ENCODE measurements at regions not wholly inside any gene's neighbourhood (a gene's known extent, or its start where the extent isn't known, plus 50 kb on each side); places are given as distances from the start of the nearest gene placed in this dataset.
"Not testable (repeated sequence)": the region's sequence is repeated elsewhere in the genome, so short reads cannot be mapped to it uniquely, and the experiment has no call there.

DNA sequence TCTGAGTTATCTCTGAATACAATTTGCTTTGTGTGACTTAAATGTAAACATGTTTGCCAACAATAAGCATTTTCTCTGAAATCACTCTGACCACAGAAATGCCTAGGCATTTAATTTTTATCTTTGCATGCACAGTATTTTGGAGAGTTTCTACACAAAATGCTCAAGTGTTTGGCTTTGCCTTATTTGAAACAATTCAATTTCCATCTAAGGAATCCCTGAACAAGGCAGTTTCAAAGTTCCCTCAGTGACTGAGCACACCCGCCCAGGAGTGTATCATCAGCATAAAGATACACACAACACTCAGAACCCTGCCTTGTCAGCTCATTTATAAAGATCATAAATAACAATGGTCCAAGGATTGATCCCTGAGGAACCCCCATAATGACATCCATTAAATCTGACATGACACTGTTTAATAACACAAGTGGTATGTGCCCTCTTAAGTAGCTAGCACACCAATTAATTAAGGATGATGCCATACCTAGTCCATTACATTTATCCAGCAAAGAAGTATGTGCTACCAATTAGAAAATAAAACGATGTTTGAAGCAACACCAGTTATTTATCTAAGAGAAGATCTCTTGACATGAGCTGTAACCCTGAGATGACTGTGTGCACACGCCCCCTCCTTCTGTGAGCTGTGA is 585.8 kb downstream of the ADGRL2 start:
- DNase-seq: no peak

DNA sequence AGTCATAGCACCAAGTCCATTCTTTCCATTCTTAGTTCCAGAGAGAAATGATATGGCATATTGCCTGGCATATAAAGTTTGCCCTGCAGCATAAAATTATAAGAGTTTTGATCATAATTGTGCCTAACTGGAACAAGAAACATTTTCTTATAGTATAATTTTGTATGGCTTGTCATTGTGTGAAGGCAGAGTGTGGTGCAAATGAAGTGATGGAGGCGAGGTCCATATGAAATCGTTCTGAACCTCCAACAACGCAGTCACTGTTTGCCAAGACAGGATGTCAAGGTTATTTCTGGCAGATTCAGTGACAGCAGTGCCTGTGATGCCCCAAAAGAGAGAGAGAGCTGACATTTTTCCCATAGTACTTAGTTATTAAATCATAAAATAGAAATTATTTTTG is 584.0 kb downstream of the ADGRL2 start:
- no peak for DNase-seq

DNA sequence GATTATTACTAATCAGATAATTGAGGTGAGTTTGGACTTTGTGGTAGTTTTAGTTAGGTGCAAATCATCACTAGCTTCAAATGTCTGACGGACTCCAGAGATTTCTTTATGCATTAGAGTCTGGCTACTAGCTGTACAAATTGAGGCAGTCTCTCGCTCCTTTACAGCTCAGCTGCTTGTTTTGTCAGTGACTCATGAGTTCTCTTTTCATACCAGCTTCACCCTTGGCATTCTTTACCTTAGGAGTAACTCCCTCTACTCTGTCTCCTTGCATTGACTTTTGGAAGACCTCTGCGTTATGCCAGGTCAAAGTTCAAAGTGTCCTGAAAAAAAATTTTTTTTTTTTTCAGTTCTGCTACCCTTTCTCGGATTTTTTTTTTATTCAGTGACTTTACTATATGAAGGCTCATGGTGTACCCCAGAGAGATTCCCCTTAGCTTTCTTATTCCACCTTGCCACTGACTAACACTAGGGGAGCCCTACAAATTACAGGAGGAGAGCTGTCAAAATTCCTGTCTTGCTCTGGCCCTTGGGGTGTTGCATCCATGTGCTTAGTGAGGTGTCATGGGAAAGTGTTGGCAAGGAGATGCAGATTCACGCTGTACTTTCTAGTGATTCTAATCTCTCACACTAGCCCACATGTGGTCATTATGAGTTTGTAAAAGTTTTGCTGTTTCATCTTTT is 576.6 kb downstream of the ADGRL2 start:
- DNase-seq: no peak

DNA sequence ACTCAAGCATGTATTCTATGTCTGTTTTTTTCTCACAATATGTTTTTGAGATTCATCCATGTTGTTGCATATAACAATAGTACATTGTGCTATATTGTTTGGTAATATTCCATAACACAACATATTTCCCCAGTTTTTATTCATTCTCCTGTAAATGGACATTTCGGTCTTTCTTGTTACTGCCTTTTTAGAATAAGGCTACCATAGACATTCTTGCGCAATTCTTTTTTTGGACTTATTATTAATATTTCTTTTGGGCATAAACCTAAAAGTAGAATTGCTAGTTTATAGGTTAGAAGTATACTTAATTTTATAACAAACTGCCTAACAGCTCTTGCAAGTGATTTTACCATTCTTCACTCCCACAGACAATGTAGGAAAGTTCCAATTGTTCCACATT is 573.0 kb downstream of the ADGRL2 start:
- no peak for DNase-seq

DNA sequence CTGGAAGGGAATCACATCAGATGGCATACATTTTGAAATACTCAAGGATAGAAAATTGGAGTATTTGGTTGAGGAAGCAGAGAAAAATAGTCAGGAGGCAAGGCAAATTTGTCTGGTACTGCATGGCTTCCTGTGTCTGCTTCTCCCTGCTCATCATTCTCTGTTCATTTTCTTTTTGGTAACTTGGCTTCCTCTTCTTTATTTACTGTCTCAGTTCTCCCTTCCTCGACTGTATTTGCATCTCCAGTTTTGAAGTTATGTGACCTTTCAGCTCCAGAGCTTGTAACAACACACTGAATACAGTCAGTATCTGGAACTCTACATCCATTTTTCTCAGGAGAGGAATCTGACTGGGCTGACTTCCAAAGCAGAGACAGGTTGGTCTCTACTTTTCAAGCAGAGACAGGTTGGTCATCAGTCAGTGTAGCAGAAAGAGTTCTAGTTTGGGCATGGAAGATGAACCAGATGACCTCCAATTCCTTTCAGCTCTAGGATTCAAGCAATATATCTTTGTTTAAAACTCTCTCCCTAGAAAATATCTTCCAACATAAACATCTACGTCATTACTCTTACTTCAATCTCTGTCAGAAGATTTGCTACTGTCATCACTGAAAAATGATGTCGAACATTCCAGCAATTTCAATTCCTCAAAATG is 571.2 kb downstream of the ADGRL2 start:
- no peak for DNase-seq

DNA sequence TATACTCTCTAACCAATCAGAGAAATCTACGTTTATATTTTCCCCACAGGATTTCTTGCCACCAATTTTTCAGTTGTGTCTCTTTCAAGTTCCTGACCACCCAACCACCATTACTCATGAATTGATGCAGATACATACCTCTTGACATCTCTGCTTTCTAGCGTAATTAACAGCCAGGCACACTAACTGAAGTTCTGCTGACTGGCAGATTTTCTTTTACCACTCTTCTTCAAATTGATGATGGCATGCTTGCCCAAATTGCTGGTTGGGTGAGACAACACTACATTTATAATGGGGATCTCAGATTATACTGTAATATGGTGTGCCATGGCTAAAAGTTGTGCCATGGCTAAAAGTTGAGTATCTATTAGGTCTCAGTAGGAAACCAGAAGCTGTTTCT is 566.7 kb downstream of the ADGRL2 start:
- DNase-seq: no peak

DNA sequence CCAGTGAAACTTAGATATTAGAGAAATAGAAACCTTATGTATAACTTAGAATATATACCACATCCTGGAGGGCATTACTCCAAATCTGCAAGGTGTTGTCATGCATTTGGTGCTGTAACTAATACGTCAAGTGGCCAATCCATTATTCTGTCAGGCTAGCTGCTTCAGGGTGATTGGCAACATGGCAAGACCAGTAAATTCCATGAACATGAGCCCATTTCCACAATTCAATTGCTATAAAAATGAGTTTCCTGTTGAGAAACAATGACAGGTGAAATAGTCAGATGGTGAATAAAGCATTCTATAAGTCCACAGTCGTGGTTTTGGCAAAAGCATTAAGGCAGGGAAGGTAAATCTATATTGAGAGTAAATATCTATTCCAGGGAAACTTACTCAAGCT is 566.0 kb downstream of the ADGRL2 start:
- DNase-seq: no peak

DNA sequence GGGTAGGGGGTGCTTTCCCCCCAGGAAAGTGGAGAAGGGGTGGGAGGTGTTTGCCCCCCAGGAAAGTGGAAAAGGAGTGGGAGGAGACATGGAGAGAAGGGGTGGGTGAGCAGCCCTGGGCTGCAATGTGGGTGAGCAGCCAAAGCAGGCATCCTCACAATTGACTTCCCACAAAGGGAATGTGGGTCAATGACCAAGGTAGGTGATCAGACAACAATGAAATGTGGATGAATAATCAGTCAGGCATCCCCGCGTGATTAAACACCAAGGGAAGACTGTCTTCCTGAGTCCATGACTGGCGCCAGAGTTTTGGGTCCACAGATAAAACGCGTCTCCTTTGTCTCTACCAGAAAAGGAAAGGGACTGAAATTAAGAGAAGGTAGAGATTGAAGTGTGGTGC is 558.8 kb downstream of the ADGRL2 start:
- not testable (repeated sequence) for DNase-seq

DNA sequence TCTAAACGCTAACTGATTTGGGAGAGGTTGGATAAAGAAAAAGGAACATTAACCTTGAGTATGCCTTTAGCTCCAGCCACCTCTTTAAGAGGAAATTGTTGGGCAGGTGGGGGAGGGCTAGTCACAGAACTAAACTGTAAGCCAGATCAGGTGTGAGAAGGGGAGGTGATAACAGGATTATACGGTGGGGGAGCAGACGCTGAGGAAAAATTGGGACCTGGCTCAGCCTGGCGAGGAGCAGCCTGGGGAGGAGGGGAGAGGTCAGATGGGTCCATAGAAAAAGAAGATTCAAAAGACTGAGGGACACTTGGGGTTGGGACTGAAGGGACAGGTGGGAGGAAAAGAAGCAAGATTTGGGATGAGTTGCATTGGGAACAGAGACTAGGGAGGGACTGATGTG is 558.0 kb downstream of the ADGRL2 start:
- DNase-seq: not testable (repeated sequence)

DNA sequence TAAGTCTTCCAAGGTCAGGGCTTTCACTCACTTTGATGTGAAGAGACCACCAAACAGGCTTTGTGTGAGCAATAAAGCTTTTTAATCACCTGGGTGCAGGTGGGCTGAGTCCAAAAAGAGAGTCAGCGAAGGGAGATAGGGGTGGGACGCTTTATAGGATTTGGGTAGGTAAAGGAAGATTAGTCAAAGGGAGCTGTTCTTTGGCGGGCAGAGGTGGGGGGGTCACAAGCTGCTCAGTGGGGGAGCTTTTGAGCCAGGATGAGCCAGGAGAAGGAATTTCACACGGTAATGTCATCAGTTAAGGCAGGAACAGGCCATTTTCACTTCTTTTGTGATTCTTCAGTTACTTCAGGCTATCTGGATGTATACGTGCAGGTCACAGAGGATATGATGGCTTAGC is 553.8 kb downstream of the ADGRL2 start:
- DNase-seq: not testable (repeated sequence)

DNA sequence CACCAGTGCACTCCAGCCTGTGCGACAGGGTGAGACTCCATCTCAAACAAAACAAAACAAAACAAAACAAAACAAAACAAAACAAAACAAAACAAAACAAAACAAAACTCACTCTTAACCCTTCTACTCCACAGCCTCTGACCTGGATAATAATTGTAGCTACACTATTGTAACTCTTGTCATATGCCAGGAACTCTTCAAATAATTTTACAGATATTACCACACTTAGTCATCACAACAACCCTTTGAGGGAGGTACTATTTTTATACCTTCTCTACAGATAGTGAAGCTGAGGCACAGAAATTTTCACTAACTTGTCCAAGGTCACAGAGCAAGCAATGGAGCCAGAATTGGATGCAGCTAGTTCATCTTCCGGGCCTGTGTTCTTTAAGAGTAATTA is 547.8 kb downstream of the ADGRL2 start:
- no peak for DNase-seq

DNA sequence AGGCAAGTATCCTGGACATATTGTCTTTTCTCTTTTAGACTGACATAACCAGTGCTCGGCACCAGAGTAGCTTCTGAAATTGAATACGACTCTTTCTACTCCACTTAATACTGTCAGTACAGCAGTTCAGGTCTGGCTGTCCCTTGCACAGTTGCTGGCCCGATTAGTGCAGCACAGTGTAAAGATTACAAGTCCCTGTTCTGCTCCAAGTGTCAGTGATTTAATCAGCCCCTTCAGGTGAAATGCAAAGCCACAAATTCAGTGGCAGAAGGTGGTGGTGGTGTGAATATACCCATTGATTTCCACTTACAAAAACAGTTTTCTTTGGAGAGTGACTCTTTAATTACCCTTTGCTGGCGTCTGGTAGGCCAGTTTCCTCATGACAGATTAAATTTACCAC is 545.4 kb downstream of the ADGRL2 start:
- no peak for DNase-seq

DNA sequence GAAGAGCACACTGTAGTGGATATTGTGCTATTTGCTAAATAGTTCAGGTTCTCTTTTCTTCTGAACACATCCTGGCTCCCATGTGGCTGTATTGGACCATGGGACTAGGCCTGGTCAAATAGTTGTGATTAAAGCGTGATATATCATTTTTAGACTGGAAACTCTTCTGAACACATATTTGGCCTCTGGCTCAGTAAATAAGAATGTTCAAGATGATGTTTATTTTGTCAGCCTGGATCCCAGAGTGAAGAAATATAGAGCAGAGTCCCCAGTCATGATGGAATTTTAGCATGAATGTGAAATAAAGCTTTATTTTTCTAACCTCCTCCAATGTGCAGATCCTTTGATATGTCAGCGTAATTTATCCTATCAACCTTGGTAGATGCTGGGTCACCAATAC is 542.6 kb downstream of the ADGRL2 start:
- no peak for DNase-seq

DNA sequence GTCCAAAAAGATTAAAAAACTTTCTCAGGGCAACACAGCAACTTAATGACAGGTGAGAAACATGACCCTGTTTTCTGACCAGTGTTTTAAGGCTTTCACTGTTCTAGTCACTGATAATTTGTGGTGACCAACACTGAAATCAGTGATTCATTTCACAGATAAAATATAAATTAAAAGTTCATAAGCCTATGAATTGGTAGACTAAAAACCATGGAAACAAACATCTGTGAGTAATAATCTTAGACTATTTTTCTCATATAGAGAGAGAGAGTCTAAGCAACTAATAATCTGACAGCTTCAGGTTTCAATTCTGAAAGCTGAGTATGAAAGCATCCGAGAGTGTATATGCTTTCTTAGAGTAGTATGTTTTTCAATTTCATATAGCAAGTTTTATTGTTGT is 536.9 kb downstream of the ADGRL2 start:
- no peak for DNase-seq

DNA sequence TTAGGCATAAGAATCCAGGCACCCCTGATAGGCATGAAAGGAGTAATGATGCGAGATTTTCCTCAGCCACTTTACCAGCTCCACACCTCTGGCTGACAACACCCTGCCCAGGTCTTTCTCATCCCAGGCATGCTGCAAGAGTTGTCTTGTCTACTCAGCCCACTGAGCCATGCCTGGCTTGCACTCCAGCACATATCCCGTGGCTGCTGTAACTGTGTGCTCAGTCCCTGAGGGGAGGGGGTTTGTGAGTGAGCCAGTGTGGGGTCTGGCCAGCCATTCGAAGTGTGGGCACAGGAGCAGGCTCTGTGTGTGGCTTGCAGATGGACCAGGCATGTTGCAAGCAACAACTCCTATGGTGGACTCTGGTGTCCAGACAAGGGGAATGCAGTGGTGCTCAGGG is 529.6 kb downstream of the ADGRL2 start:
- DNase-seq: no peak

DNA sequence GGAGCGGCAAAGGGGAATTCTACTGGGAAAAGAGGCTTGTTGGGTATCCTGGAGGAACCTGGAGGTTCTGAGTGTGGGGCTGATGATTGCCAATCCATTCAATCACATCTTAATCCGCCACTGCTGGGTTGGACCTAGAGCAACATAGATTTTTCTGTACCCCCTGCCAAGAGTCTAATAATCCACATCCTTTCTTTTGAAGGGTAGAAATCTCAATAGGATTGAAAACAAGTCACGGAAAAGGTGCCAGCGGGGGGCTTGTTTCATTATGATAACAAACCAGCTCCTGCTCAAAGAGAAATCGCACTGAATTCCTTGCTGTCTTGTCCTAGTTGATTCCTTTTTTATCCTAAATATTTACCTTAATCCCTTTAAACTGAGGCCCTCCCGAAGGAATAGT is 528.5 kb downstream of the ADGRL2 start:
- DNase-seq: no peak

DNA sequence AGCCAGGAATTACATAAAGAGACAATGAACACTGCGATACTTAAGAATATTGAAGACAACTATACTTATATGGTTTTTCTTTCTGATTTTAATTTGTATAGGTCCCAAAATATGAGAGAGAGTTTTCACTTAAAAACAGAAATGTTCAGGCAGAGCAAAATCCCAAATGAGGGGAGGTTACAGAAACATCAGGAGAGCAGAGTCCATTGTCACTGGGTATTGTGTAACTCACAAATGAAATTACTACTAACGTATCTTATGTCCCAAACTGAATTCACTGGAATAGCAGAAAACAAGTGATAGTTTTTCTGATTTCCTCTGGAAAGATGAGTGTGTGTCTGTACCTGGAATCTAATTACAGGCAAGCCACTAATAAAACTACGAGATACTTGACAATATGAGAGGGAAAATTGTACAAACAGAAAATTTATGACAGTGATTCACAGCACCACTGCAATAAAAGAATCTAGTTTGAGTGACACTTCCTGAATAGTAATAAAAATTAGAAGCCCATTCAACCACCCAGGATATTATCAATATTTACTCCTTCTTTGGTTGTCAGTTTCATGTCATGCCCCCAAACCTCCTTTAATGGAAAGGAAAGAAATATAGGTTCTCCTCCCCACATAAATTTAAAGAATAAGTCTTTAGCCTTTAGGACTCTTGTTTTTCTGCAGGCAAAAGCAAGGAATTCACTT is 522.6 kb downstream of the ADGRL2 start:
- no peak for DNase-seq

DNA sequence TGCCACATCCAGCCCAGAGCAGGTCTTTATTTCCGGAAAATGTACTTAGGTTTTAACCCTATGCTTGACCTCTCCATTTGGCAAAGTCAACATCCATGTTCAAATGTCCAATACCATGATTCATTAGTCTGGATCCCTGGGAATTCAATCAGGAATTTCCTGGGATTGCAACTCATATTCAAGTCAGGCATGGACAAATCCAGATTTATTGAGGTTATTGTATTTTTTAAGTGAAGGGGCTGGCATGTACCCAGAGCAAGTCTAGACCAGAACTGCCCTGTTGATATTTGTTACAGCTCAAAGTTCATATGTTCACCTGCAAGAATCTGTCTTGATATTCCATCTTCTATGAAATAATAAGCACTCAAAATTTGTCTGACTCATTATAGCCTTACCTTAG is 521.1 kb downstream of the ADGRL2 start:
- no peak for DNase-seq

DNA sequence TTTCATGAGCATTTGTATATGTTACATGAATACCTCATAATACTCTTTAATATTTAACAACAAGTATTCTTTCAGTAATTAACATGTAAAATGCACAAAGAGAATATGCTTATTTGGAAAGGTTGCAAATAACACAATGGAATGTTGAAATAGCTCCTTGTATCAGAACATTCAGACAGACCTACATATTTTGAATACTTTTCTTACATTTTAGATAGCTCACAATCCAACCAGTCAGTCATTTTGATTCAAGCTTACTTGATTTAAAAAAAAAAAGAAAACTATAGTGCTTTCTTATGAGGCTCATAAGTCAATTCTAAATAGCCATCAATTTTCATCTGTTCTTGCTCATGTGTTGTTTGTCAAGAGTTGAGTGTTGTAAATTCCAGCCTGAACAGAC is 518.8 kb downstream of the ADGRL2 start:
- DNase-seq: no peak

DNA sequence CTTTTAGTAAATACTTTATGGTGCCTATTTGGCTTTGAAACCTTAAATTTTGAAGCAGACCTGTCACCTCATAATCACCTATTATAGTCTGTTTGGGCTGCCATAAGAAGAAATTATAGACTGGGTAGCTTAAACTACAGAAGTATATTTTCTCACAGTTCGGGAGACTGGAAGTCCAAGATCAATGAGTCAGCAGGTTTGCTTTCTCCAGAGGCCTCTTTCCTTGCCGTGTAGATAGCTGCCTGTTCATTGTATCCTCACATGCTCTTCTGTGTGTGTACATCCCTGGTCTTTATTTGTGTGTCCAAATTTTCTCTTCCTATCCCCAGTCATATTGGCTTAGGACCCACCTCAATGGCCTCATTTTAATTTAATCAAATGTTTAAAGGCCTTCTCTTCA is 518.2 kb downstream of the ADGRL2 start:
- no peak for DNase-seq

DNA sequence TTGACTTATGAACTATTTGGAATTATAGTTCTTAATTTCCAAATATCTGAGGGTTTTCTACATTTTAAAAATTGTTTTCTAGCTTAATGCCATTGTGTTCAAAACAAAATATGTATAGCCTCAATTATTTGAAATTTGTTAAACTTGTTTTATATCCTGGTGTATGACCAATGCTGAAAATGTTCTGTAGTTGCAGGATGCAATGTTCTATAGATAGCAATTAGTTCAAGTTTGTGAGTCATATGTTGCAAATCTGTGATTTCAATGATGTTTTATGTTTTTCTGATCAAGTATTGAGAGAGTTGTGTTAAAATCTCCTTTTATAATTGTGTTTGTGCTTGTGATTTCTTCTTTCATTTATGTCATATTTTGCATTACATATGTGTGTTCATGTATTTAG is 517.5 kb downstream of the ADGRL2 start:
- DNase-seq: no peak

DNA sequence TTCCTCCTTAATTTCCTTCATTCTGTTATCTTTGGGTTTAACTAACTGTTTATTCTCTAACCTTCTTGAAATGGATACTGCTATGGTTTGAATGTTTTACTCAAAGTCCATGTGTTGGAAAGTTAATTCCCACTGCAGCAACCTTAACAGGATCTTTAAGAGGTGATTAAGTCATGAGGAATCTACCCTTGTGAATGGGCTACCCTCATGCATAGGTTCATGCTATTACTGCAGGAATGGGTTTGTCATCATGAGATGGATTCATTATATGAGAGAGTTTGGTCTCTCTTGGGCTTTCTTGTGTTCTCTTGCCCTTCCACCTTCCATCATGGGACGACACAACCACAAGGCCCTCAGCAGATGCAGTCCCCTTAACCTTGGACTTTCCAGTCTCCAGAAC is 516.9 kb downstream of the ADGRL2 start:
- DNase-seq: no peak

DNA sequence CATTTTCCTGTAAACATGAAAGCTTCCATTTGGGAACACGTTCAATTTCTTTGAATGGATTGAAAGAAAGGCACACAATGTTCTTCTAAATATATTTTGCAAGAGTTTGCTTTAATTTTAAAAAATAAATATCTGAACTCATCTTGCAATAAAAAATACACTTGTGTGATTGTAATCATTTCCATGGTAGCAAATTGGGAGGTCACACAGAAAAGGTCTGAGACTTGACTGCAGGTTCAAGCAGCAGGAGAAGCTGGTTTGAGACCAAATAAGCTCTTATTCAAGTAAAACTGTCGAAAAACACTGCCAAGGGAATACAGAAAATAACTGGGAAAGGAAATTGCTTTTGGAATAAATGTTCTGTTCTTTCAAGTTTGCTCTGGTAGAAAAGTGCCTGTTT is 498.9 kb downstream of the ADGRL2 start:
- DNase-seq: no peak

DNA sequence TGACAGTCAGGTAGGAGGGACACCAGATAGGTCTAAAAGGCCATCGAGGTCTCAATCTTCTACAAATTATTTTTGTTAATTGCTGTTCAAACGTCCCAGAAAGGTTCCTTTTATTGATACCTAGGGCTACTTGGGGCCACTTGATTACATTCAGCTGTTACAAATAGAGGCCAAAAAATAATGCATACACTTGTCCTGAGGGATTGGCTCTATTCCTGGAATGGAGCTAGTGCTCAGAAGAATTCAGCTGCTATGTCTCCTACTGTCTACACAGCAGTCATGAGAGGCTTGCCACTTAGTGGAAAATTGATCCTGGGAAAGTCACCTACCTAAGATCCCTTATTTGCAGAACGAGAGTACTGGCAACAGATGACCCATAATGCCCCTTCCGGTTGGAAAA is 498.3 kb downstream of the ADGRL2 start:
- no peak for DNase-seq

Measured in hematopoietic multipotent progenitor cell treated with erythropoietin and hydrocortisone succinate and interleukin-3 and kit ligand, for 8 days (in vitro differentiated cells).